T-helper 17 cell (primary cell): ENCODE measurements at regions not wholly inside any gene's neighbourhood (a gene's known extent, or its start where the extent isn't known, plus 50 kb on each side); places are given as distances from the start of the nearest gene placed in this dataset.

ENCODE experiments used
- ATAC-seq: fragments of 150-1000 bp; cut with Tn5 transposase; 2 replicates; pipeline ENCODE4 v1.10.0; 2021; ENCODE audit warnings: mild to moderate bottlenecking, moderate library complexity
- DNase-seq, 3 donors: peaks; one replicate each; pipeline versions ENCODE4 v3.0.0 to v3.0.0-alpha.2; 2020 to 2021
- H3K9me3 ChIP-seq: one replicate; pipeline ENCODE4 v1.7.0; 2013; ENCODE audit warnings: low read length, mild to moderate bottlenecking; ENCODE audit not compliant: control insufficient read depth, poor library complexity, severe bottlenecking
- H3K27ac Mint-ChIP-seq: one replicate; pipeline ENCODE4 v1.8.0; 2022; ENCODE audit warnings: mild to moderate bottlenecking, moderate library complexity, mixed read lengths
- H3K27me3 Mint-ChIP-seq: one replicate; pipeline ENCODE4 v1.8.0; 2022; ENCODE audit warnings: mixed read lengths
- H3K36me3 Mint-ChIP-seq: one replicate; pipeline ENCODE4 v1.8.0; 2022; ENCODE audit warnings: low read depth, mixed read lengths
- H3K4me1 Mint-ChIP-seq: one replicate; pipeline ENCODE4 v1.8.0; 2022; ENCODE audit warnings: mild to moderate bottlenecking, mixed read lengths
- H3K4me3 Mint-ChIP-seq: one replicate; pipeline ENCODE4 v1.8.0; 2022; ENCODE audit warnings: mild to moderate bottlenecking, moderate library complexity, mixed read lengths

DNA sequence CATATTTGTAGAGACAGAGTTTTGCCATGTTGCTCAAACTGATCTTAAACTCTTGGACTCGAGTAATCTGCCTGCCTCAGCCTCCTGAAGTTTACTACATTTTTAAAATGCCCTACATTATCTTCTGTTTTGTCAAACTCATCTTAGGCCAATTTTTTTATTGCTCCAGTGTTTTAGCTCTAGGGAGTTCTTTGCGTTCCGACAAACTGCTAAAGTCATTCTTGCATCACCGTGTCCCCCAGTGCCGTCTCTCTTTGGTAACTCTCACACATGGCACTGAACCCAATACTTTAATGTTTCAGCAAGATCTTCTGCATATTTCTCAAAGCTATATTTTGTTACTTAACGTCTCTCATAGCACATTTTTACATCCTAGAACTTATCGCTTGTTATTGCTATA is 440.9 kb upstream of the NRXN1 start:
- H3K4me1 Mint-ChIP-seq: no peaks in the 10 kb centered on the region
- H3K27ac Mint-ChIP-seq: no peak overlapping the region
- H3K36me3 Mint-ChIP-seq: no peaks in the 10 kb centered on the region
- H3K9me3 ChIP-seq: no peaks in the 10 kb centered on the region
- no peaks in the 10 kb centered on the region for H3K27me3 Mint-ChIP-seq
- DNase-seq (no peak), ATAC-seq (no peak)
- H3K4me3 Mint-ChIP-seq: no peak overlapping the region

DNA sequence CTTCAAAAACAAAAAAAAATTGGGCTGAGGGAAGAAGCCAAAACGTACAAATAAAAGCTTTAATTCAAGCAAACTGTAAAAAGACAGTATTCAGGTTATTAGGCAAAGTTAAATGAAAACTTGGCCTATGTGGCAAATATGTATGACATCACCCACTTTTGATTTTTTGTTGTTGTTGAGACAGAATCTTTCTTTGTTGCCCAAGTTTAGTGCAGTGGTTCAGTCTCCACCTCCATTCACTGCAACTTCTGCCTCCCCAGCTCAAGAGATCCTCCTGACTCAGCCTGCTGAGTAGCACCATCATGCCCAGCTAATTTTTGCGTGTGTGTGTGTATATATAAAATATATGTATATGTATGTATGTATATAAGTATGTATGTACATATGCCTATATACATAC is 440.4 kb upstream of the NRXN1 start:
- ATAC-seq (no peak), DNase-seq (no peak)
- H3K4me3 Mint-ChIP-seq: no peak overlapping the region
- H3K4me1 Mint-ChIP-seq: no peaks in the 10 kb centered on the region
- H3K27me3 Mint-ChIP-seq: no peaks in the 10 kb centered on the region
- no peak overlapping the region for H3K27ac Mint-ChIP-seq
- no peaks in the 10 kb centered on the region for H3K9me3 ChIP-seq
- H3K36me3 Mint-ChIP-seq: no peaks in the 10 kb centered on the region

DNA sequence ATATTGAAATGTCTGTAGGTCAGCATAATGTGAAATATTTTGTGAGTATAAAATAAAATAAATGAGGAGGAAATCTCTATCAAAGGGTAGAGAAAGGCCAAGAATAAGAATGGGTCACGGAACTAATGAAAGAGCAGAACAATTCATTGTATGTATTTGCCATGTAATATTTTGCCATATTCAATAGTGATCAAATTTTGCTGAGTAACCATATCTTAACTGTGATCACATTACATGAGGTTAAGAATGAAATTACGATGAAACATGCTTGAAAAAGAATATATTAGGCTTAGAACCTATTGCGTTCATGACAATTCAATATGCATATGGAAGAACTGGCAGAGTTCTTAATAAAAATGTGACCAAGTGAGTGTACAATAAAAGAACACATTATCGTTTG is 437.2 kb upstream of the NRXN1 start:
- Mint-ChIP-seq H3K4me1 (no peaks in the 10 kb centered on the region), H3K27ac (no peak overlapping the region), H3K4me3 (no peak overlapping the region), H3K36me3 (no peaks in the 10 kb centered on the region), H3K27me3 (no peaks in the 10 kb centered on the region)
- H3K9me3 ChIP-seq: peaks cover 3% of the 10 kb centered on the region
- DNase-seq (no peak), ATAC-seq (no peak)

DNA sequence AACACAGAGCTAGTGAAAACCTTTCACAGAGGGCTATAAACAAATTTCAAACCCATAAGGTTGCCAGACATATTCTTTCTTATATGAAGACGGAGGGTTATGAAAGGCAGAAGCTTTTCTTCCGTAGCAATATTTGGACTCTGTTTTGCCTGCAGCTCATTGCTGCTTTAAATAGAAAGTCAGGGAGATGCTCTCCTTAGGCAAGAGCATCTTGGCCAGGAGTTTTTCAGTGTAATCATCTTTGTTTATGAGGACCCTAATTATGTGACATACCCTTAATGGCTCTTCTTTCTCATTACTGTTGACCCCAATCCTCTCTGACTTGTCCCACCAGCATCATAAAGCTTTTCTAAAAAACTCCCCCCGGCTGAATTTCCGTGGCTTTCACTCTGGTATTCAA is 433.4 kb upstream of the NRXN1 start:
- Mint-ChIP-seq H3K4me1 (no peaks in the 10 kb centered on the region), H3K27me3 (no peaks in the 10 kb centered on the region), H3K4me3 (no peak overlapping the region), H3K27ac (no peak overlapping the region), H3K36me3 (no peaks in the 10 kb centered on the region)
- peaks cover 3% of the 10 kb centered on the region for H3K9me3 ChIP-seq
- ATAC-seq: no peak
- DNase-seq: no peak

DNA sequence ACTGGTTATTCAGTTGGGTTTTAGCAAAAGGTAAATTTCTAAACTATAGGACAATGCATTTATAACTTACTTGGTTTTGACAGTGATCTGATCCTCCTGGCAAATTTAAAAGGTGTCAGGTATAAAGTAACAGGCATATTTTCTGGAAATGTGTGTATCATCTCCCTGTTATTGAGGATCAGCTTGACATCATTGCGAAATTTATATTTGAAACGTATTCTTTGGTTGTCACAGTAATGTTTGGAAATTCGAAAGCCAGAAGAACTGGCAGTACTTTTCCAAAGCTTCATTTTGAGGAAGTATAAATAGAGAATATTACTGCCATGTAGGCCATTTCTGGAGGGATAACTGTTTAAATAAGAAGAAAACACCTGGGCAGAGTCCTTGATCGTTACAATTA is 422.2 kb upstream of the NRXN1 start:
- Mint-ChIP-seq H3K4me1 (no peaks in the 10 kb centered on the region), H3K4me3 (no peak overlapping the region), H3K27me3 (no peaks in the 10 kb centered on the region), H3K36me3 (no peaks in the 10 kb centered on the region), H3K27ac (no peak overlapping the region)
- no peaks in the 10 kb centered on the region for H3K9me3 ChIP-seq
- ATAC-seq (no peak), DNase-seq (no peak)

DNA sequence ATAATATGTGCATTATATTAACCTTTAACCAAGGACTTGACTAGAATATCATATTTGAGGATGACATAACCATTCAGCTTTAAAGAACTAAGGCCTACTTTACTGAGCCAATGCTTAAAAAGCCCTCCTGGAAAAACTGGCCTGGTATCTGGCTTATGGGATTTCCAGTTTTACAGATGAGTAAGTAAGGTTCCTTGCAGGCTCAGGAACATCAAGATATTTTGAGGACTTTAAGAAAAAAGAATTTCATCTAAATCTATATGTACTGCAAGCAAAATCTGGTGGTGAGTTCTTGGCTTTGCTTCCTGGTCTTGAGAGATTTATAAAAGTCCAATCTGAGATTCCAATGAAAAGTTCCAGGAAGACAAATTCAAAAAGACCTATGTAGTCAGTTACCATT is 417.0 kb upstream of the NRXN1 start:
- no peak for DNase-seq
- H3K27me3 Mint-ChIP-seq: no peaks in the 10 kb centered on the region
- no peak for ATAC-seq

DNA sequence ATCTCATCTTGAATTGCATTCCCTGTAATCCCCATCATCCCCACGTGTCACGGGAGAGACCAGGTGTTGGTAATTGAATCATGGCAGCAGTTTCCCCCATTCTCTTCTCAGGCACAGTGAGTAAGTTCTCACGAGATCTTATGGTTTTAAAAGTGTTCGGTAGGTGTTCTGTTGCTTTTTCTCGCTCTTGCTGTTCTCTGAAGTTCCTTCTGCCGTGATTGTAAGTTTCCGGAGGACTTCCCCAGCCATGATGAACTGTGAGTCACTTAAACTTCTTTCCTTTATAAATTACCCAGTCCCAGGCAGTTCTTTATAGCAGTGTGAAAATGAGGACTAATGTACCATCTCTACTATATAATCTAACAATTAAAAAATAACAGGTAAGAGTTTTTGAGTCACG is 409.9 kb upstream of the NRXN1 start:
- Mint-ChIP-seq H3K27ac (no peak overlapping the region), H3K27me3 (no peaks in the 10 kb centered on the region), H3K36me3 (no peaks in the 10 kb centered on the region), H3K4me3 (no peak overlapping the region), H3K4me1 (no peaks in the 10 kb centered on the region)
- no peaks in the 10 kb centered on the region for H3K9me3 ChIP-seq
- ATAC-seq: no peak
- DNase-seq: no peak

More for the DNA sequence above, 417.0 kb upstream of the NRXN1 start:
- no peaks in the 10 kb centered on the region for H3K9me3 ChIP-seq
- no peak overlapping the region for H3K27ac Mint-ChIP-seq
- no peak overlapping the region for H3K4me3 Mint-ChIP-seq
- H3K36me3 Mint-ChIP-seq: no peaks in the 10 kb centered on the region
- H3K4me1 Mint-ChIP-seq: no peaks in the 10 kb centered on the region

DNA sequence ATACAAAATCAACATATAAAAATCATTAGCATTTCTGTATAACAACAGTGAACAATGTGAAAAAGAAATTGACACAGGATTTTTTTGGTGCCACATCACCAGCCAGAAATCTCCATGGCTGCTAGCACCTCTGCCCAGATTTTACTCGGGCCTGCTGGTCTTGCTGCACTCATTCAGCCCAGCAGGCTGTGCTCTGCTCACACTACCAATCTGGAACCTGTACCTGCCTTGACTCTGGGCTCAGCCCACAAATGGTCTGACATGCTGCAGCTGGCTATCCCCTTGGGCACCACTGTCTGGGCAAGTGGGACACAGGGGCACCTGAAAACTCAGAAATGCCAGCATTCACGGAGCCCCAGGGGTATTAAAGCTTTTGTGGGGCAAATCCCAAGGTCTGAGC is 392.5 kb upstream of the NRXN1 start:
- no peaks in the 10 kb centered on the region for H3K36me3 Mint-ChIP-seq
- H3K27ac Mint-ChIP-seq: no peak overlapping the region
- DNase-seq (no peak), ATAC-seq (no peak)
- H3K27me3 Mint-ChIP-seq: no peaks in the 10 kb centered on the region
- no peak overlapping the region for H3K4me3 Mint-ChIP-seq
- no peaks in the 10 kb centered on the region for H3K9me3 ChIP-seq
- no peaks in the 10 kb centered on the region for H3K4me1 Mint-ChIP-seq

DNA sequence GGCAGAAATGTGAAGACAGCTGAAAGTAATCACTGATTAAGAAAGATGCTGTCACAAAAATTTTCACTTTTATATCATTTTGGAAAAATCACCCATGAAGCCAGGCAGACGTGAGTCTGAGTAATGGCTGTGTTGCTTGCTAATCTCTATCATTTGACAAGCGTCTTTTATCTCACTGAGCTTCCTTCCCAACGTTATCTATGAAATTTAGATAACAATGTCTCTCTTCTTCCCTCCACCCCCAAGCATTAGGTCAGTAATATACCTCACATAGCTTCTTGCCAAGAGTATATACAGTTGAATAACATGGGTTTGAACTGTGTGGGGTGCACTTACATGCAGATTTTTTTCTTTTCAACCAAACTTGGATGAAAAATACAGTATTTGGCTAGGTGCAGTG is 388.6 kb upstream of the NRXN1 start:
- no peak for ATAC-seq
- Mint-ChIP-seq H3K27me3 (no peaks in the 10 kb centered on the region), H3K27ac (no peak overlapping the region), H3K36me3 (no peaks in the 10 kb centered on the region), H3K4me1 (no peaks in the 10 kb centered on the region), H3K4me3 (no peak overlapping the region)
- no peaks in the 10 kb centered on the region for H3K9me3 ChIP-seq
- no peak for DNase-seq

DNA sequence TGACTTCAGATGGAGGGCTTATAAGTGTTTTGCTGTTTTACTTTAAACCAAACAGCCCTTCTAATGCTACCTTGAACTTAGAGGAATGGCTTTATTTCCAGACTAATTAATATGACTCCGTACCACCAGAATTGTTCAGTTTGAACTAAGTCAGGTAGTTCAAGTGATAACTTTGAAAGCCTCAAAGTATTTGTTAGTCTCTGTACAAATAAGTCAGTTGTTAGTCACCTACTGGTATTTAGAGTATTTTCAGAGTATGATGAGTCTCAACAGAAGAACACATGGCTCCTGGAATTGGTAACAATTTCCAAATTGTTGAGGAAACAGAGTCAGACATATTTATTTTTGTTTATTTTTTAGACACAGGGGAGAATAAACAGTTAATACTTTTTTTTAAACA is 381.8 kb upstream of the NRXN1 start:
- no peaks in the 10 kb centered on the region for H3K9me3 ChIP-seq
- DNase-seq (no peak), ATAC-seq (no peak)
- Mint-ChIP-seq H3K27me3 (no peaks in the 10 kb centered on the region), H3K4me3 (no peak overlapping the region), H3K36me3 (no peaks in the 10 kb centered on the region), H3K4me1 (no peaks in the 10 kb centered on the region), H3K27ac (no peak overlapping the region)

DNA sequence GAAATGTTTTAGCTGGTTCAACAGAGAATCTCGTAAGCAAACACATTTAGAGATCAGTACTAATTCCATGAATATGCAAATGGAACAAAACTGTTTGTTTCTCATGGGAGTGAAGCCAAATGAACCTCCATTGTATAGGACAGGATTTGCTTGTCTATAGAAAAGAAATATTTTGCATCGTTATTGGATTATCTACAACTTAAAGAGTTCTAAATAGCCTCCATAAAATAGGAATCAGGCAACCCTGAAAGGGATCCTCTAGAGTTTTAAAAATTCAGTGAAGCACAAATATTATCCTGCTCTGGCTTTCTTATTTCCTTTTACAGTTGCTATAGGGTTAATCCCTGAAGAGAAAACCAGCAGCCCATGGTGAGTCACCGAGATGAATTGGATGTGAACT is 378.4 kb upstream of the NRXN1 start:
- no peak overlapping the region for H3K27ac Mint-ChIP-seq
- no peak for ATAC-seq

DNA sequence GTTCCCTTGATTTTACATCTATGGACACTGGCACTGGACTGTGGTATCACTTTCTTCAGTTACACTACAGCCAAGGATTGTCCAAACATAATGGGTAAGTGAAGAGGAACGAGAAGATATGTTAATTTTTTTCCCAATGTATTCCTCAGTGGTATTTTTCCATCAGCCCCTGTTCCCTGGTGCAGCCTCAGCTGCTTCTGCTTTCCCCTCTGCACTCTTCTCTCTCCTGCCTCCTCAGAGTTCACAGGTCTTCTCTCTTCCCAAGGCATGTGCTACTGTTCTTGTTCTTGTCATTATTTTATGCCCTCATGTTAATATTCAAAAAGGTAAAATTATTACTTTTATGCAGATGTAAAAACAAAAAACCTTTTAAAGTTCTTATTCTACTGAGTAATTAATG is 378.0 kb upstream of the NRXN1 start:
- H3K9me3 ChIP-seq: no peaks in the 10 kb centered on the region
- no peak for DNase-seq
- Mint-ChIP-seq H3K4me3 (no peak overlapping the region), H3K27ac (no peak overlapping the region), H3K27me3 (no peaks in the 10 kb centered on the region), H3K4me1 (no peaks in the 10 kb centered on the region), H3K36me3 (no peaks in the 10 kb centered on the region)
- ATAC-seq: no peak

More for the DNA sequence above, 378.4 kb upstream of the NRXN1 start:
- H3K9me3 ChIP-seq: no peaks in the 10 kb centered on the region
- DNase-seq: no peak
- H3K4me3 Mint-ChIP-seq: no peak overlapping the region
- H3K36me3 Mint-ChIP-seq: no peaks in the 10 kb centered on the region
- no peaks in the 10 kb centered on the region for H3K4me1 Mint-ChIP-seq
- H3K27me3 Mint-ChIP-seq: no peaks in the 10 kb centered on the region

DNA sequence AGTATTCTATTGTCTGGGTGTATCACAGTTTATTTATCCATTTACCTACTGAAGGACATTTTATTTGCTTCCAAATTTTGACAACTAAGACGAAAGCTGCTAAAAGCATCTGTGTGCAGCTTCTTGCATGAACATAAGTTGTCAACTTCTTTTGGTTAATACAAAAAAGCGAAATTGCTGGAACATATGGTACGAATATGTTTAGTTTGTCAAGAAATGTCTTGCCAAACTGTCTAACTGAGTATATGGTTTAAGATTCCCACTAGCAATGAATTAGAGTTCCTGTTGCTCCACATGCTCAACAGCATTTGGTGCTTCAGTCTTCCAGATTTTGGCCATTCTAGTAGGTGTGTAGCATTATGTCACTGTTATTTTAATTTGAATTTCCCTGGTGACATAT is 372.3 kb upstream of the NRXN1 start:
- no peak overlapping the region for H3K27ac Mint-ChIP-seq
- H3K4me3 Mint-ChIP-seq: no peak overlapping the region
- ATAC-seq (no peak), DNase-seq (no peak)
- H3K9me3 ChIP-seq: no peaks in the 10 kb centered on the region
- H3K4me1 Mint-ChIP-seq: no peaks in the 10 kb centered on the region
- no peaks in the 10 kb centered on the region for H3K36me3 Mint-ChIP-seq
- H3K27me3 Mint-ChIP-seq: no peaks in the 10 kb centered on the region

DNA sequence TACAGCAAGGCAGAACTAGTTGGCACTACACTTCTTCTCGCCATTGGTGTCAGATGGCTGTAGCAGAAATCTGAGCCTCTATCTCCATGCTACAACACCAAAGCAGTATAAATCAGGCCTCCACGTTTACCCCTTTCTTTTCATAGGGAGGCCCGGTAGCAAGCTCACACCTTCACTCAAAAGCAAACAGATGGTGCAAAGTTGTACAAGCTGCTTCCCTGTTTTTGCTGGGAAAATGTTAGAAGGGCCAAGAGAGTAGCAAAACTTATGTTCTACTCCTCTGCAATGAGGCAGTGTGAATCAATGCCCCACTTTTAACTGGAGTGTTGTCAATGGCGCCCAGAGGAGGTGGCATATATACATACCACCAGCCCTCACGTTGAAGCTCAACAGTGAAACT is 369.6 kb upstream of the NRXN1 start:
- DNase-seq: no peak
- no peaks in the 10 kb centered on the region for H3K9me3 ChIP-seq

DNA sequence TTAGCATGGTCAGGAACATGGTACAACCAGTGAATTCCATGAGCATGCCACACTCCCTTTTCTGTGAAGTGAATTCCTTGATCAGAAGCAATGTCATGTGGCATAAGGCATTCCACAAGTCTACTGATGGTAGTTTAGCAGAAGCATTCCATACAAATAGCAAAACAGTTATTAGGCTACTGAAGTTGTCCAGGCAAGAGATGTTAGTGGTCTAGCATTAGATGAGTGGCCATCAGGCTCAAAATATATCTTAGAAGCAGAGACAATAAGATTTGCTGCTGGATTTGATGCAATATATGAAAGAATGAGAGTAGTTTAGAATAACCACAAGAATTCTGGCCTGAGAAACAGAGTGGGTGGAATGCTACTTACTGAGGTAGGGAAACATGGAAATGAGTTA is 355.3 kb upstream of the NRXN1 start:
- Mint-ChIP-seq H3K4me3 (no peak overlapping the region), H3K27ac (no peak overlapping the region), H3K27me3 (no peaks in the 10 kb centered on the region), H3K4me1 (no peaks in the 10 kb centered on the region), H3K36me3 (no peaks in the 10 kb centered on the region)
- no peak for DNase-seq
- no peaks in the 10 kb centered on the region for H3K9me3 ChIP-seq
- ATAC-seq: no peak

More for the DNA sequence above, 369.6 kb upstream of the NRXN1 start:
- no peak for ATAC-seq
- no peaks in the 10 kb centered on the region for H3K27me3 Mint-ChIP-seq
- H3K4me1 Mint-ChIP-seq: no peaks in the 10 kb centered on the region
- no peak overlapping the region for H3K4me3 Mint-ChIP-seq
- H3K27ac Mint-ChIP-seq: no peak overlapping the region
- H3K36me3 Mint-ChIP-seq: no peaks in the 10 kb centered on the region
